ENCODE measurements at regions not wholly inside any gene's neighbourhood (a gene's known extent, or its start where the extent isn't known, plus 50 kb on each side); places are given as distances from the start of the nearest gene placed in this dataset.

- TF ChIP-seq CTCF (IDR thresholded peaks at IDR 0.05) (no peak), POLR2A (IDR thresholded peaks at IDR 0.05) (no peak)
Measured at GRCh38 chr11:67731583-67731982, 57.2 kb upstream of the ALDH3B2 start.

All from esophagus squamous epithelium (tissue), 4 donors.